HG03342 (cell line): ENCODE measurements at regions not wholly inside any gene's neighbourhood (a gene's known extent, or its start where the extent isn't known, plus 50 kb on each side); places are given as distances from the start of the nearest gene placed in this dataset.
"Not testable (repeated sequence)": the region's sequence is repeated elsewhere in the genome, so short reads cannot be mapped to it uniquely, and the experiment has no call there.

ENCODE experiments used
- ATAC-seq: cut with Tn5 transposase; IDR thresholded peaks from one replicate; pipeline ENCODE4 v1.9.1; 2021; ENCODE audit warnings: mild to moderate bottlenecking, moderate library complexity; ENCODE audit not compliant: unreplicated experiment

GRCh38 chr15:22196423-22196822 is 116.1 kb downstream of the OR4M2 start:
- ATAC-seq: not testable (repeated sequence)

DNA sequence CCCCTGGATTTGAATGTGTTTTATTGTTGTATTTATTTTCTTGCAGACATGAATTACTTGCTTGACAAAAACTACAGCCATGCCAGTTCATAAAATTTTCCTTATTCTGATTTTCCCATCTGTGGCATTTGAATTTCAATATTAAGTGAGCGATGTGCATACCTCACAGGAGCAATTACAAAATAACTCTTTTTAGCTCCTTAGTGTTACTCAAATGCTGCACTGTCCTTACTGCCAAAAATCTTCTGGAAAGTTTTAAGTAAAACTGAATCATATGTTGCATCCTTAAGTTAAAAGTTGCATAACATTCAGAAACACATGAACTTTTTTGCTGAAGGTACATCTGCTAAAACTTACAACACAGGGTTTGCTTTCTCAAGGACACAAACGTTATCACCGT is 120.1 kb downstream of the OR4M2 start:
- not testable (repeated sequence) for ATAC-seq

DNA sequence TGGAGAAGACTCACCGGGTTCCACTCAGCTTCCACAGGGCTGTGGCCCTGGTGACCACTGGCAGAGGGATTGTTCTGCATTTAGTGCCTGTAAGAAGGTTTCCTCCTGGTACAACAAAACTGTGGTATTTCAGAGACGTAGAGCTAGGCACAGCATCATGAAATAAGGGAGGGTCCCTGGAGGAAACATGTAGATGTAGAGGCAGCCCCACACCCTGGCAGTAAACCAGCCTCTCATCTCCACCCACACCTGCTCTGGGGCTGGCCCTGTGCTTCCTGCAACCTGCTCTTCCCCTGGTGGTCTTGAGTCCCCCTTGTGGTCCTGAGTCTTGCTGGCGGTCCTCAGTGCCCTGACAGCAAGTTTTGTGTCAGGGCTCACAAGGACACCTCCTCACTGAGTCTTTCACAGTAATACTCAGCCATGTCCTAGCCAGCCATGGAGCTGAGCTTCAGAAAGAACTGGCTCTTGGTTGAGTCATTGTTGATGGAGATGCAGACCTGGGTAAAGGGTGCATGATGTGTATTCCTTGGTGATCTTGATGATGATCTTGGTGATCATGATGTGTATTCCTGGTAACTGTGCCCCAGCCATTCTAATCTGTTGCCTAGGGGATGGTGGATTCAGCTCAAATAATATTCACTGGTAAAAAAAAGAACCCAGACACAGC is 121.8 kb downstream of the OR4M2 start:
- not testable (repeated sequence) for ATAC-seq

- not testable (repeated sequence) for ATAC-seq
Observed at GRCh38 chr15:22203208-22203607, 122.9 kb downstream of the OR4M2 start.

GRCh38 chr15:22209086-22209485 is 128.8 kb downstream of the OR4M2 start:
- ATAC-seq: not testable (repeated sequence)

- ATAC-seq: not testable (repeated sequence)
Observed at GRCh38 chr15:22222596-22222995, 142.3 kb downstream of the OR4M2 start.

DNA sequence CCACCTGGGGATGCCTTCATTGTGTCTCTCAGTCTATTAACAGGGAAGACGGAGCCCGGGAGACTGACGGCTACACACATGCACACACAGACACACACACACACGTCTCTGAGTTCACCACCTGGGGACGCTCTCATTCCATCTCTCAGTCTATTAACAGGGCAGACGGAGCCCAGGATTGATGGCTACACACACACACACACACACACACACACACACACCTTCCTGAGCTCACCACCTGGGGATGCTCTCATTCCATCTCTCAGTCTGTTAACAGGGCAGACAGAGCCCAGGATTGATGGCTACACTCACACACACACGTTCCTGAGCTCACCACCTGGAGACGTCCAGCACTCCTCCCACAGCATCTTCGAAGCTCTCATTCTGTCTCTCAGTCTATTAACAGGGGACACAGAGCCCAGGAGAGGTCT is 143.9 kb downstream of the OR4M2 start:
- no peak for ATAC-seq

GRCh38 chr15:22224961-22225360 is 144.6 kb downstream of the OR4M2 start:
- not testable (repeated sequence) for ATAC-seq

DNA sequence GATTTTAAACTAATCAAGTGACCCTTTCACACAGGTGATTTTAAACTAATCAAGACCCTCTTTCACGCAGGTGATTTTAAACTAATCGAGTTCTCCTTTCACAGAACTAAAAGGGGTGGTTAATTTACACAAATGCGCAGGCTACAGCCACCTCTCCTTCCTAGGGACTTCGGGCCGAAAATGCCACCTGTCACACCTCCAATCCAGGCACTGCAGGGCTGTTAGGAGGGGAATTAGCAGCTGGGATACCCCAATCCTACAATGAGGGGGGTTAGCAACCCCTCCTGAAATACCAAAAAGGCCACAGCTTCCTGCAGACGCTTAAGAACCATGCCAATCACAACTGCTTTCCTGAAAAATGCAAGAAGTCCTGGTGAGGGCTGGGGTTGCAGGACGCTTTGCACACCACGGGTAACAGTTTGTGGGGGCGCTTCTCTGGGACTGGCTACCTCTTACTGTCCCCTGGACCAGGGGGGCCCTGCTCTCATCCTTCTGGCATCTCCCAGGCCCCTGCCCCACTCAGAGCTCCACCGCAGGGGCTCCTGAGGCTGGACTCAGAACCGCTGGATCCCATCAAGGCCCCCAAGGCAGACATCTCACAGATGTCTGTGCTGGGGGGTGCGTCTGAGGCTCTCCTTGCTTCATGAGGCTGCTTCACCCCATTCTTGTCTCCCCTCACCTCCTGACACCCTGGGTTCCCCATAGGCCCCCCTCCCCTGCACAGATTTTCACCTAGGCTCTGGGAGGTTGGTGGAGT is 145.9 kb downstream of the OR4M2 start:
- no peak for ATAC-seq

DNA sequence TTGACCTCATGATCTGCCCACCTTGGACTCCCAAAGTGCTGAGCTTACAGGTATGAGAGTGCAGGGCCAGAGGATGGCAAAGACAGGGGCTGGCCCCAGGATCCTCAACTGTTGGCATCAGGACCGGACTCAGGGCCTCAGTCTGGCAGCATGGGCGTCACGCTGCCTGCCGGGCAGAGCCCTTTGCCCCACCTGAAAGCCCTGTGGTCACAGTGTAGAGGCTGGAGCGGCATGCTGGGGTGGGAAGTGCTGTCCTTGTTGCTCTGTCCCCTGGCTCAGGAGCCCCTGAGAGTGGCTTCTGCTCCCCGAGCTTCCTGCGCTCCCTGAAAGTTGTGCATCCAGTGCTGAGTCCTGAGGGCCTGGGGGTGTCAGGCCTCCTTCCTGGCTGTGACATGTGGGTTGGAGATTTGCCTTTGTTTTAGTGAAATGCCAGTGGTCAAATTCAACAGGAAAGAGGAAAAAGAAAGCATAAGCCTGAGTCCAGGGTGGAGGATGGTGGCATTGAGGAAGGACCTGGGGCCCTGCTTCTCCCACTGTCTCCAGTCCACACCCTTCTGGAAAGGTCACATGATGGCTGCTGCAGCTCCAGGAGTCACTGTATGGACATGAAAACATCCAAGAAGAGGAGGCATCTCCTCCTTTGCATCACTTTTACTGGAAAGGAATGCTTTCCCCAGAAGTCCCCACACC is 147.2 kb downstream of the OR4M2 start:
- ATAC-seq: no peak

DNA sequence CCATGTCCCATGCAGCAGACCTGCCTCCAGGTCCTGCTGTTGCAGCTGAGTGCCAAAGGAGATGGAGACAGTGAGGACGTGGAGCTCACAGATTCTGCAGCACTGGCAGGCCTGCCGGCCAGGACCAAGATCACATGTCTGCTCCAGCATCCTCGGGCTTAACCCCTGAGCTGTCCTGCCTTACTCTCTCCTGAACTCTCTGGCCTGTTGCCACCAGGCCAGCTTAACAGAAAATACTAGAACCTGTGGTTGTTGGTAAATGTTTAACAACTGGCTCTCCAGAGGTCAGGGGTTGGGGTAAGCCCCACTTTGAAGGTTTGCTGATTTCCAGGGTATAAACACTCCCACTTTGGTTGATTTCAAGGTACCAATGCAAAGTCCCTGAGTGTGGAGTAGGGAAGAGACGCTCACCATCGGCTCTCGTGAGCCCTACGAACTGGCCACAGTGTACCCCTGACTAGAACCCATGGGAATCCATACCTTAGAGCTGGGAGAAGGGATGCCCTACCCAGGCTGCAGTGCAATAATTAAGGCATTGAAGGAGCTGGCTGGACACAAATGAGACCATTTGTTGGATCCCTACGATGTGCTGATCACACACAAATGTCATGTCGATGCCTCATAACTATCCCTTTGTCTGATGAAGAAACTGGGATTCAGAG is 147.9 kb downstream of the OR4M2 start:
- ATAC-seq: no peak

GRCh38 chr15:22229990-22230819 is 149.9 kb downstream of the OR4M2 start:
- ATAC-seq: no peak

GRCh38 chr15:22231603-22232002 is 151.3 kb downstream of the OR4M2 start:
- ATAC-seq: no peak

DNA sequence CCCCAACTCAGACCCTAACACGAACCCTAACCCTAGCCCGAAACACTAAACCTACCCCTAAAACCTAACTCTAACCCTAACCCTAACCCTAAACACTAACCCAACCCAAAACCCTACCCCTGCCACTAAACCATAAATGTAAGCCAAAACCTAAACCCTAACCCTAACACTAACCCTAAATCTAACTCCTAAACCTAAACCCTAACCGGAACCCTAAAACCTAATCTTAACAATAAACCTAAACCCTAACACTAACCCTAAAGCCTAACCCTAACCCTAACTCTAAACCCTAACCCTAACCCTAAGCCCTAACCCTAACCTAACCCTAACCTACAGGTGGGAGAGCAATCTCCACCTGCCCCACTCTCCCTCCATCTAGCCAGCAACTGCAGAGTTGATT is 152.3 kb downstream of the OR4M2 start:
- no peak for ATAC-seq

DNA sequence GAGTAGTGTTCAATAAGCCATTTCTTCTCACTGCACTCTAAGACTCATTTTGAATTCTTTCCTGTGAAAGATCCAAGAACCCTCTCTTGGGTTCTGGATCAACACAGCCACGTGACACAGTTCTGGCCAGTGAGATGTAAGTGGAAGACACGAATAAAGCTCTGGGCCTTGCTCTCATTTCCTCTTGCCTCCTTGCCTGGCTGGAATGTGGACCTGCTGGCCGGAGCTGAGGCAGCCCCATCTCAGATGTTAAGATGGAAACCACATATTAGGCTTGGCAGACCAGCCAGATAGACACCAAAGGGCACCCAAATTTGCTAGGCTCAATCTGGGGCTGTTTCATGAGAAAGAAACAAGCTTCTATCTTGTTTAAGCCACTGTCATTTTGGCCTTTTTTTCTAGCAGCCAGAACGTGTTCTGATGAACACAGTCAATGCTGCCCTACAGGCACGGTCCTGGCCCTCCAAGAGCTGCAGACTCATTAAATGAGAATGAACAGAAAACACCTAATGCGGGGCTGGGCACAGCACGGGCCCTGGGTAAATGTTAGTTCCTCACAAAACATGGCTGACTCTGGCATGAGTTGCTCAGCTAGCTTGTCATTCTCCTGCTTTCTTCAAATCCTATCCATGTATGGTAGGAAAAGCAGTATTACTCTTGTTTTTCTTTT is 155.1 kb downstream of the OR4M2 start:
- not testable (repeated sequence) for ATAC-seq

- no peak for ATAC-seq
Observed at GRCh38 chr15:22236469-22236868, 156.1 kb downstream of the OR4M2 start.

DNA sequence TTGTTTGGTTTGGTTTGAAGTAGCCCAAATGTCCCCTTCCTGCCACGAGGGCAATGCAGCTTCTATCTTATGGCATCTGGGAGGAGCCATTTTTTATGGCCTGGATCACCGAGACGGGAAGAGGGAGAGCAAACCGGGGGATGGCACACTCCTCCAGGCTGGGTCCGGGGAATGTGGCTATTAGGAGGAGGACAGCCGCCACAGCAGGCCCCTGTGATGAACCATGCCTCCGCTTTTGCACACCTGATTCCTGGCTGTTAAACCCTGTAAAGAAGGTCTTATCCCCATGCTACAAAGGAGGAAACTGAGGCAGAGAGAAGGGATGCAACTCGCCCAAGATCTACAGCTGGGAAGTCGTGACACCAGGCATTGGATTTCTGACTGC is 157.6 kb downstream of the OR4M2 start:
- no peak for ATAC-seq

GRCh38 chr15:22238276-22238958 is 158.1 kb downstream of the OR4M2 start:
- not testable (repeated sequence) for ATAC-seq
